A549 (cell line): ENCODE measurements at regions not wholly inside any gene's neighbourhood (a gene's known extent, or its start where the extent isn't known, plus 50 kb on each side); places are given as distances from the start of the nearest gene placed in this dataset.

Source experiments
- CBX8 ChIP-seq: fragments of 200-600 bp; sonication (generic); IDR thresholded peaks from 2 replicates; pipeline ENCODE4 v1.6.1; 2016
- EP300 ChIP-seq, 2 experiments: fragments of >200 bp; sonication (Bioruptor Twin); formaldehyde crosslinking; IDR thresholded peaks; 2 replicates in 1 of 2; 3 replicates in 1 of 2; pipeline ENCODE4 v1.6.1; 2016 to 2017
- ESRRA ChIP-seq: fragments of 150-350 bp; IDR thresholded peaks from 2 replicates; pipeline ENCODE4 v1.6.1; 2014; ENCODE audit warnings: mild to moderate bottlenecking, low read length, borderline replicate concordance
- MAFK ChIP-seq: fragments of 450-650 bp; IDR thresholded peaks from 2 replicates; pipeline ENCODE4 v1.6.1; 2014; ENCODE audit not compliant: partially characterized antibody
- NPAS2 ChIP-seq: fragments of 250-450 bp; sonication (Bioruptor Pico); IDR thresholded peaks from 2 replicates; pipeline ENCODE4 v1.8.0; 2022; ENCODE audit warnings: mild to moderate bottlenecking, moderate library complexity, borderline replicate concordance
- POLR2A ChIP-seq: IDR thresholded peaks from 2 replicates; pipeline ENCODE4 v1.6.1; 2012; ENCODE audit warnings: mild to moderate bottlenecking, low read length
- RAD21 ChIP-seq, 2 experiments: fragments of >200 bp in 1 of 2; sonication (Bioruptor Twin) in 1 of 2; formaldehyde crosslinking in 1 of 2; IDR thresholded peaks in 1 of 2; conservative IDR thresholded peaks in 1 of 2; 2 replicates in 1 of 2; 3 replicates in 1 of 2; pipeline ENCODE4 v1.6.1; 2012 to 2018; ENCODE audit warnings: inconsistent platforms in 1 of 2
- ZSCAN20 ChIP-seq: fragments of 250-450 bp; sonication (Bioruptor Pico); IDR thresholded peaks from 2 replicates; pipeline ENCODE4 v1.8.0; 2022; ENCODE audit warnings: mild to moderate bottlenecking, moderate library complexity
- TF ChIP-seq, protein P1 (sequence below): fragments of >200 bp; sonication (Bioruptor Twin); formaldehyde crosslinking; IDR thresholded peaks from 3 replicates; pipeline ENCODE4 v1.5.1; 2016
- TF ChIP-seq, protein P2 (sequence below): IDR thresholded peaks from 2 replicates; pipeline ENCODE4 v1.6.1; 2012
- TF ChIP-seq, protein P3 (sequence below): IDR thresholded peaks from 2 replicates; pipeline ENCODE4 v1.6.1; 2012; ENCODE audit warnings: low read depth, borderline replicate concordance

DNA sequence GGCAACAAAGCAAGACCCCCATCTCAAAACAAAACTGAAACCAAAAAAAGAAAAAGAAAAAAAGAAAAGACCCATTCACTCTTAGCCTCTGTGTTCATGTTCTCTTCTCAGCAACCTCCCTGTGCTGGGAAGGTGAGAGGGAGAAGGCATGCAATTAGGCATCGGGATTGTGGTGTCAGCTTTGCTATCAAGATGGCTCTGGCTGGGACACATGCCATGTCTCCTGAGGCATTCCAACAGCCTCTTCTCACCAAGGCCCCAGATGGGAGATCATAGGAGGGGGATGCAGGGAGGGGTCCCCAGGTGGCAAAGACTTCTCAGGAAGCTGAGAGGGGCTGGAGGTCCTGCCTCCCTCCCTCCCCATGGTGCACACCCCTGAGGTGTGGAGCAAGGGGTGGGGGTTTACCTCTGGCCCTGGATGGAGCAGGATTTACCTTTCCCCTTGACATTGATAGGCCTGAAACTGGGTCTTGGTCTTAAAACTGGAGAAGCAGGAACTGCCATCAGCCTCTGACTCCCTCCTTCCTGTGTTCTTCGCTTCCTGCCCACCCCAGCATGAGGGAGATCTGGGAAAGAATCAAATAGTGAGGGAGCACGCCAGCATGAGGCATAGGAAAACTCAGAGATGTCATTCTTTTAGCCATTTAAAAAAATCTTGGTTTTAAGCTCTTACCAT, 96.2 kb upstream of the DUSP5 start:
- TF ChIP-seq, protein P1, sequence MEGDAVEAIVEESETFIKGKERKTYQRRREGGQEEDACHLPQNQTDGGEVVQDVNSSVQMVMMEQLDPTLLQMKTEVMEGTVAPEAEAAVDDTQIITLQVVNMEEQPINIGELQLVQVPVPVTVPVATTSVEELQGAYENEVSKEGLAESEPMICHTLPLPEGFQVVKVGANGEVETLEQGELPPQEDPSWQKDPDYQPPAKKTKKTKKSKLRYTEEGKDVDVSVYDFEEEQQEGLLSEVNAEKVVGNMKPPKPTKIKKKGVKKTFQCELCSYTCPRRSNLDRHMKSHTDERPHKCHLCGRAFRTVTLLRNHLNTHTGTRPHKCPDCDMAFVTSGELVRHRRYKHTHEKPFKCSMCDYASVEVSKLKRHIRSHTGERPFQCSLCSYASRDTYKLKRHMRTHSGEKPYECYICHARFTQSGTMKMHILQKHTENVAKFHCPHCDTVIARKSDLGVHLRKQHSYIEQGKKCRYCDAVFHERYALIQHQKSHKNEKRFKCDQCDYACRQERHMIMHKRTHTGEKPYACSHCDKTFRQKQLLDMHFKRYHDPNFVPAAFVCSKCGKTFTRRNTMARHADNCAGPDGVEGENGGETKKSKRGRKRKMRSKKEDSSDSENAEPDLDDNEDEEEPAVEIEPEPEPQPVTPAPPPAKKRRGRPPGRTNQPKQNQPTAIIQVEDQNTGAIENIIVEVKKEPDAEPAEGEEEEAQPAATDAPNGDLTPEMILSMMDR = no peak
- no peak for TF ChIP-seq POLR2A
- TF ChIP-seq, protein P2, sequence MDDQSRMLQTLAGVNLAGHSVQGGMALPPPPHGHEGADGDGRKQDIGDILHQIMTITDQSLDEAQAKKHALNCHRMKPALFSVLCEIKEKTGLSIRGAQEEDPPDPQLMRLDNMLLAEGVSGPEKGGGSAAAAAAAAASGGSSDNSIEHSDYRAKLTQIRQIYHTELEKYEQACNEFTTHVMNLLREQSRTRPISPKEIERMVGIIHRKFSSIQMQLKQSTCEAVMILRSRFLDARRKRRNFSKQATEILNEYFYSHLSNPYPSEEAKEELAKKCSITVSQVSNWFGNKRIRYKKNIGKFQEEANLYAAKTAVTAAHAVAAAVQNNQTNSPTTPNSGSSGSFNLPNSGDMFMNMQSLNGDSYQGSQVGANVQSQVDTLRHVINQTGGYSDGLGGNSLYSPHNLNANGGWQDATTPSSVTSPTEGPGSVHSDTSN = no peak
- TF ChIP-seq RAD21 (conservative IDR thresholded peaks at IDR 0.05 in 1 of 2, IDR thresholded peaks at IDR 0.05 in 1 of 2) = no peak
- TF ChIP-seq CBX8 = no peak
- no peak for TF ChIP-seq MAFK
- no peak for TF ChIP-seq EP300 (IDR thresholded peaks at IDR 0.05)
- 0 out of 2 replicates have a peak, but pooled peaks have one; percentile 26 for TF ChIP-seq ZSCAN20 (CRISPR knock-in tag)
- TF ChIP-seq ESRRA = no peak
- TF ChIP-seq, protein P3, sequence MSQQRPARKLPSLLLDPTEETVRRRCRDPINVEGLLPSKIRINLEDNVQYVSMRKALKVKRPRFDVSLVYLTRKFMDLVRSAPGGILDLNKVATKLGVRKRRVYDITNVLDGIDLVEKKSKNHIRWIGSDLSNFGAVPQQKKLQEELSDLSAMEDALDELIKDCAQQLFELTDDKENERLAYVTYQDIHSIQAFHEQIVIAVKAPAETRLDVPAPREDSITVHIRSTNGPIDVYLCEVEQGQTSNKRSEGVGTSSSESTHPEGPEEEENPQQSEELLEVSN = no peak
- TF ChIP-seq NPAS2 (CRISPR knock-in tag) = no peak
